Liver (tissue), 8 donors: ENCODE measurements at regions not wholly inside any gene's neighbourhood (a gene's known extent, or its start where the extent isn't known, plus 50 kb on each side); places are given as distances from the start of the nearest gene placed in this dataset.

Experiments used
- DNase-seq: peaks from one replicate; pipeline ENCODE4 v3.0.0-alpha.2; 2017; ENCODE audit warnings: low spot score
- H3K27ac ChIP-seq, 2 donors: one replicate each; pipeline ENCODE4 v1.7.0; 2013; ENCODE audit warnings: inconsistent platforms in 2 of 2, low read length in 2 of 2, control low read depth in 1 of 2, low read depth in 1 of 2, mild to moderate bottlenecking in 1 of 2
- H3K27me3 ChIP-seq, 4 donors: one replicate each; pipeline versions ENCODE4 v1.6.1 to v1.7.0; 2013; ENCODE audit warnings: low read length in 3 of 4, inconsistent platforms in 1 of 4, mild to moderate bottlenecking in 1 of 4, moderate library complexity in 1 of 4; ENCODE audit not compliant: control insufficient read depth in 4 of 4, insufficient read depth in 4 of 4
- H3K36me3 ChIP-seq, 4 donors: one replicate each; pipeline versions ENCODE4 v1.6.1 to v1.7.0; 2013; ENCODE audit warnings: low read length in 3 of 4, mild to moderate bottlenecking in 3 of 4, low read depth in 1 of 4, moderate library complexity in 1 of 4; ENCODE audit not compliant: control insufficient read depth in 4 of 4, insufficient read depth in 3 of 4
- H3K4me1 ChIP-seq, 4 donors: one replicate each; pipeline versions ENCODE4 v1.6.1 to v1.7.0; 2013; ENCODE audit warnings: low read length in 3 of 4, mild to moderate bottlenecking in 3 of 4, moderate library complexity in 1 of 4; ENCODE audit not compliant: control insufficient read depth in 4 of 4, insufficient read depth in 4 of 4
- H3K4me3 ChIP-seq, 3 donors: one replicate each; pipeline versions ENCODE4 v1.6.1 to v1.7.0; 2013; ENCODE audit warnings: low read length in 3 of 3, control low read depth in 1 of 3, low read depth in 1 of 3, mild to moderate bottlenecking in 1 of 3
- H3K9ac ChIP-seq, 2 donors: one replicate each; pipeline ENCODE4 v1.7.0; 2013; ENCODE audit warnings: low read length in 2 of 2, mild to moderate bottlenecking in 2 of 2, moderate library complexity in 2 of 2, control low read depth in 1 of 2, low read depth in 1 of 2
- H3K9me3 ChIP-seq, 4 donors: one replicate each; pipeline versions ENCODE4 v1.6.1 to v1.7.0; 2013; ENCODE audit warnings: low read length in 3 of 4; ENCODE audit not compliant: control insufficient read depth in 4 of 4
- ATF3 ChIP-seq: IDR thresholded peaks from 2 replicates; pipeline ENCODE4 v1.6.1; 2016; ENCODE audit warnings: antibody characterized with exemption
- CTCF ChIP-seq: fragments of 150-350 bp; IDR thresholded peaks from 2 replicates; pipeline ENCODE4 v1.5.1; 2017; ENCODE audit warnings: improper control_type of control experiment, low read depth, low read length; ENCODE audit not compliant: missing input control
- EGR1 ChIP-seq, 2 donors: IDR thresholded peaks; 2 replicates each; pipeline ENCODE4 v1.6.1; 2016 to 2018; ENCODE audit warnings: antibody characterized with exemption in 2 of 2, low read depth in 2 of 2
- FOXA1 ChIP-seq: IDR thresholded peaks from 2 replicates; pipeline ENCODE4 v1.6.1; 2016; ENCODE audit warnings: antibody characterized with exemption
- FOXA2 ChIP-seq: IDR thresholded peaks from 2 replicates; pipeline ENCODE4 v1.6.1; 2016; ENCODE audit warnings: antibody characterized with exemption
- GABPA ChIP-seq, 2 donors: IDR thresholded peaks in 1 of 2; conservative IDR thresholded peaks in 1 of 2; 2 replicates each; pipeline ENCODE4 v1.6.1; 2016; ENCODE audit warnings: antibody characterized with exemption in 2 of 2, mild to moderate bottlenecking in 1 of 2, moderate library complexity in 1 of 2
- HNF4A ChIP-seq, 2 donors: conservative IDR thresholded peaks; 2 replicates each; pipeline ENCODE4 v1.6.1; 2016; ENCODE audit warnings: antibody characterized with exemption in 2 of 2, mild to moderate bottlenecking in 2 of 2
- HNF4G ChIP-seq: IDR thresholded peaks from 2 replicates; pipeline ENCODE4 v1.6.1; 2016; ENCODE audit warnings: antibody characterized with exemption
- JUND ChIP-seq, 2 donors: IDR thresholded peaks; 2 replicates each; pipeline ENCODE4 v1.6.1; 2016; ENCODE audit warnings: antibody characterized with exemption in 2 of 2
- MAX ChIP-seq: IDR thresholded peaks from 2 replicates; pipeline ENCODE4 v1.6.1; 2016; ENCODE audit warnings: antibody characterized with exemption
- NR2F2 ChIP-seq: IDR thresholded peaks from 2 replicates; pipeline ENCODE4 v1.6.1; 2016; ENCODE audit warnings: antibody characterized with exemption
- RAD21 ChIP-seq, 2 donors: IDR thresholded peaks; 2 replicates each; pipeline ENCODE4 v1.6.1; 2016; ENCODE audit warnings: antibody characterized with exemption in 2 of 2, mild to moderate bottlenecking in 2 of 2
- REST ChIP-seq: IDR thresholded peaks from 2 replicates; pipeline ENCODE4 v1.6.1; 2016; ENCODE audit warnings: antibody characterized with exemption, mild to moderate bottlenecking
- RXRA ChIP-seq, 2 donors: IDR thresholded peaks; 2 replicates each; pipeline ENCODE4 v1.6.1; 2017 to 2018; ENCODE audit warnings: antibody characterized with exemption in 2 of 2, mild to moderate bottlenecking in 1 of 2
- SP1 ChIP-seq: IDR thresholded peaks from 2 replicates; pipeline ENCODE4 v1.6.1; 2018; ENCODE audit warnings: antibody characterized with exemption, mild to moderate bottlenecking
- TAF1 ChIP-seq: conservative IDR thresholded peaks from 2 replicates; pipeline ENCODE4 v1.6.1; 2016; ENCODE audit warnings: antibody characterized with exemption, mild to moderate bottlenecking
- YY1 ChIP-seq: IDR thresholded peaks from 2 replicates; pipeline ENCODE4 v1.6.1; 2016; ENCODE audit warnings: antibody characterized with exemption, mild to moderate bottlenecking
- ZBTB33 ChIP-seq: IDR thresholded peaks from 2 replicates; pipeline ENCODE4 v1.6.1; 2016; ENCODE audit warnings: antibody characterized with exemption
- WGBS: extraction: QIAGEN DNeasy Blood & Tissue Kit; methylation state at CpG from one replicate; pipeline ENCODE4 v1.1.7; 2013; 5-methylcytosine and 5-hydroxymethylcytosine counted together
- donor health status: healthy.
- donor health status: healthy.
- donor health status: healthy.
- donor health status: healthy.
- donor health status: healthy.

GRCh38 chr6:115191989-115192388, 849.2 kb upstream of the HS3ST5 start:
- no peak for DNase-seq
- 81% methylated on average over 1 of the region's 1 CpG for WGBS
- TF ChIP-seq ATF3 (no peak), HNF4G (no peak), ZBTB33 (no peak), RAD21 (IDR thresholded peaks at IDR 0.05) (no peak), REST (no peak), FOXA2 (no peak), SP1 (no peak), NR2F2 (no peak), EGR1 (IDR thresholded peaks at IDR 0.05; ENCODE audit: low read depth in 2 of 2) (no peak), YY1 (no peak), GABPA (IDR thresholded peaks at IDR 0.05 in 1 of 2, conservative IDR thresholded peaks at IDR 0.05 in 1 of 2) (no peak), FOXA1 (no peak), RXRA (IDR thresholded peaks at IDR 0.05) (no peak), CTCF (no peak), MAX (no peak), HNF4A (conservative IDR thresholded peaks at IDR 0.05) (no peak), JUND (IDR thresholded peaks at IDR 0.05) (no peak), TAF1 (no peak)

More at GRCh38 chr6:115191989-115192388, 849.2 kb upstream of the HS3ST5 start:
- H3K4me3 ChIP-seq: no peak overlapping the region
- no peaks in the 10 kb centered on the region for H3K4me1 ChIP-seq
- no peaks in the 10 kb centered on the region for H3K36me3 ChIP-seq
- no peak overlapping the region for H3K9ac ChIP-seq
- H3K27ac ChIP-seq: no peak overlapping the region
- no peaks in the 10 kb centered on the region for H3K27me3 ChIP-seq
- H3K9me3 ChIP-seq: peaks cover 0 to 2% (median 0%) of the 10 kb centered on the region in 4 donors
